ENCODE measurements at regions not wholly inside any gene's neighbourhood (a gene's known extent, or its start where the extent isn't known, plus 50 kb on each side); places are given as distances from the start of the nearest gene placed in this dataset.

- no peak for DNase-seq
These were observed 78.0 kb upstream of the CTLA4 start for GRCh38 chr2:203789618-203790017.

GRCh38 chr2:203790134-203790852, 77.3 kb upstream of the CTLA4 start:
- no peak for DNase-seq

GRCh38 chr2:203796248-203797010, 71.1 kb upstream of the CTLA4 start:
- no peak for DNase-seq

GRCh38 chr2:203797276-203797675, 70.3 kb upstream of the CTLA4 start:
- no peak for DNase-seq

- DNase-seq = no peak
These were observed 69.9 kb upstream of the CTLA4 start for GRCh38 chr2:203797712-203798111.

GRCh38 chr2:203798296-203799087, 69.1 kb upstream of the CTLA4 start:
- DNase-seq = no peak

- no peak for DNase-seq
These were observed 67.7 kb upstream of the CTLA4 start for GRCh38 chr2:203799908-203800307.

GRCh38 chr2:203800783-203801182, 66.8 kb upstream of the CTLA4 start:
- no peak for DNase-seq

- no peak for DNase-seq
These were observed 65.1 kb upstream of the CTLA4 start for GRCh38 chr2:203802342-203803052.

- no peak for DNase-seq
These were observed 64.5 kb upstream of the CTLA4 start for GRCh38 chr2:203803053-203803429.

GRCh38 chr2:203804070-203804469, 63.5 kb upstream of the CTLA4 start:
- no peak for DNase-seq

GRCh38 chr2:203804764-203805485, 62.6 kb upstream of the CTLA4 start:
- DNase-seq = no peak

GRCh38 chr2:203805486-203805838, 62.1 kb upstream of the CTLA4 start:
- no peak for DNase-seq

GRCh38 chr2:203806761-203807160, 60.8 kb upstream of the CTLA4 start:
- no peak for DNase-seq

- no peak for DNase-seq
These were observed 59.4 kb upstream of the CTLA4 start for GRCh38 chr2:203808046-203808750.

- no peak for DNase-seq
These were observed 58.5 kb upstream of the CTLA4 start for GRCh38 chr2:203809084-203809521.

- no peak for DNase-seq
These were observed 57.5 kb upstream of the CTLA4 start for GRCh38 chr2:203809991-203810510.

- no peak for DNase-seq
These were observed 55.9 kb upstream of the CTLA4 start for GRCh38 chr2:203811491-203812221.

GRCh38 chr2:203812294-203813221, 55.0 kb upstream of the CTLA4 start:
- no peak for DNase-seq

- DNase-seq = no peak
These were observed 53.9 kb upstream of the CTLA4 start for GRCh38 chr2:203813684-203814083.

All from NCI-H1436 (cell line).